HEK293T (cell line): ENCODE measurements at regions not wholly inside any gene's neighbourhood (a gene's known extent, or its start where the extent isn't known, plus 50 kb on each side); places are given as distances from the start of the nearest gene placed in this dataset.

Experiments
- BHLHE40 ChIP-seq: fragments of 450-650 bp; IDR thresholded peaks from 2 replicates; pipeline ENCODE4 v1.6.1; 2016; ENCODE audit warnings: mild to moderate bottlenecking, moderate library complexity, borderline replicate concordance
- FOXK2 ChIP-seq: fragments of 450-650 bp; IDR thresholded peaks from 2 replicates; pipeline ENCODE4 v1.6.1; 2016; ENCODE audit warnings: mild to moderate bottlenecking
- FOXM1 ChIP-seq: fragments of 450-650 bp; IDR thresholded peaks from 2 replicates; pipeline ENCODE4 v1.6.1; 2017; ENCODE audit warnings: mild to moderate bottlenecking, borderline replicate concordance
- HDGF ChIP-seq: fragments of 450-650 bp; IDR thresholded peaks from 2 replicates; pipeline ENCODE4 v1.6.1; 2017; ENCODE audit warnings: antibody characterized with exemption, borderline replicate concordance
- NFRKB ChIP-seq: fragments of 450-650 bp; IDR thresholded peaks from 2 replicates; pipeline ENCODE4 v1.6.1; 2016; ENCODE audit warnings: mild to moderate bottlenecking, moderate library complexity
- SP1 ChIP-seq: fragments of 450-650 bp; IDR thresholded peaks from 2 replicates; pipeline ENCODE4 v1.6.1; 2017
- TARDBP ChIP-seq: fragments of 450-650 bp; IDR thresholded peaks from 2 replicates; pipeline ENCODE4 v1.6.1; 2016

- TF ChIP-seq NFRKB (no peak), BHLHE40 (no peak), FOXK2 (no peak), TARDBP (no peak), FOXM1 (no peak), HDGF (no peak), SP1 (no peak)
These were observed 94.9 kb downstream of the RIPK4 start for GRCh38 chr21:41671859-41672542.
